Prostate gland (tissue), 2 donors: ENCODE measurements at regions not wholly inside any gene's neighbourhood (a gene's known extent, or its start where the extent isn't known, plus 50 kb on each side); places are given as distances from the start of the nearest gene placed in this dataset.

Experiments used
- POLR2A ChIP-seq: fragments of 450-650 bp; IDR thresholded peaks from one replicate; pipeline ENCODE4 v1.6.1; 2016; ENCODE audit warnings: antibody characterized with exemption, mild to moderate bottlenecking
- POLR2AphosphoS5 ChIP-seq: sonication (generic); formaldehyde crosslinking; IDR thresholded peaks from one replicate; pipeline ENCODE4 v1.6.1; 2017; ENCODE audit warnings: antibody characterized with exemption
- TF ChIP-seq, protein P1 (sequence below), 4 experiments: fragments of 200-600 bp in 2 of 4; fragments of 450-650 bp in 2 of 4; sonication (generic) in 2 of 4; IDR thresholded peaks; 1 replicate in 3 of 4; 2 replicates in 1 of 4; pipeline ENCODE4 v1.5.1; 2016 to 2019; ENCODE audit warnings: antibody characterized with exemption in 4 of 4, mild to moderate bottlenecking in 2 of 4, moderate library complexity in 2 of 4

DNA sequence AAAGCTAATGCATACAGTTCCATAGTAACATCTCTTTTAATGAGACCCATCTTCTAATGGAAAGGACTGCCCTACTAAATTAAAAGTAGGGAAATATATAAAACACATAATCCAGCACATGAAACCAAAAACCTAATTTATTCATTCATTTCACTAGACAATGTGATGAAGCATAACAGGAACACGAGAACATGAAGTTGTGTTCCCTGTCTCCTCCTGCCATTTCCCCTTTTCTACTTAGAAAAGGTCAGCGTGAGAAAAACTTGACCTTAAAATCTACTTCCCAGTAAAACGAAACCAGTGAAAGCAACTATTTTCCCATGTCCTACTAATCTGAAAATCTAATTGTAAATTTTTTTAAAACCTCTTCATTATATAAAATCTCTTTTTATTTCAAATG lies 847.5 kb downstream of the TLE1 start:
- TF ChIP-seq, protein P1, sequence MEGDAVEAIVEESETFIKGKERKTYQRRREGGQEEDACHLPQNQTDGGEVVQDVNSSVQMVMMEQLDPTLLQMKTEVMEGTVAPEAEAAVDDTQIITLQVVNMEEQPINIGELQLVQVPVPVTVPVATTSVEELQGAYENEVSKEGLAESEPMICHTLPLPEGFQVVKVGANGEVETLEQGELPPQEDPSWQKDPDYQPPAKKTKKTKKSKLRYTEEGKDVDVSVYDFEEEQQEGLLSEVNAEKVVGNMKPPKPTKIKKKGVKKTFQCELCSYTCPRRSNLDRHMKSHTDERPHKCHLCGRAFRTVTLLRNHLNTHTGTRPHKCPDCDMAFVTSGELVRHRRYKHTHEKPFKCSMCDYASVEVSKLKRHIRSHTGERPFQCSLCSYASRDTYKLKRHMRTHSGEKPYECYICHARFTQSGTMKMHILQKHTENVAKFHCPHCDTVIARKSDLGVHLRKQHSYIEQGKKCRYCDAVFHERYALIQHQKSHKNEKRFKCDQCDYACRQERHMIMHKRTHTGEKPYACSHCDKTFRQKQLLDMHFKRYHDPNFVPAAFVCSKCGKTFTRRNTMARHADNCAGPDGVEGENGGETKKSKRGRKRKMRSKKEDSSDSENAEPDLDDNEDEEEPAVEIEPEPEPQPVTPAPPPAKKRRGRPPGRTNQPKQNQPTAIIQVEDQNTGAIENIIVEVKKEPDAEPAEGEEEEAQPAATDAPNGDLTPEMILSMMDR (IDR thresholded peaks at IDR 0.05): no peak
- TF ChIP-seq POLR2A (no peak), POLR2AphosphoS5 (no peak)
